SK-N-SH treated with all-trans-retinoic acid at 6 μM for 48 hours (cell line): ENCODE measurements at regions not wholly inside any gene's neighbourhood (a gene's known extent, or its start where the extent isn't known, plus 50 kb on each side); places are given as distances from the start of the nearest gene placed in this dataset.
A peak's percentile ranks its signal among the peaks of the same experiment; 100 is the strongest.

Experiments used
- ATAC-seq: fragments of 200-7000 bp; cut with Tn5 transposase; 3 replicates; pipeline ENCODE4 v1.9.1; 2020; ENCODE audit warnings: mild to moderate bottlenecking, moderate library complexity
- ARNTL ChIP-seq: fragments of 450-650 bp; formaldehyde crosslinking; IDR thresholded peaks from 2 replicates; pipeline ENCODE4 v1.5.0; 2020; ENCODE audit warnings: low read depth, mild to moderate bottlenecking, moderate library complexity, borderline replicate concordance
- BACH2 ChIP-seq: fragments of 250-450 bp; sonication (Bioruptor Pico); IDR thresholded peaks from 2 replicates; pipeline ENCODE4 v1.9.0; 2021; ENCODE audit warnings: mild to moderate bottlenecking, borderline replicate concordance
- CSDC2 ChIP-seq: fragments of 250-450 bp; sonication (Bioruptor Pico); IDR thresholded peaks from 2 replicates; pipeline ENCODE4 v1.5.0; 2020; ENCODE audit warnings: mild to moderate bottlenecking, moderate library complexity
- CSRNP3 ChIP-seq: fragments of 250-450 bp; sonication (Bioruptor Pico); IDR thresholded peaks from 2 replicates; pipeline ENCODE4 v1.5.1; 2021; ENCODE audit warnings: mild to moderate bottlenecking, moderate library complexity
- ESRRG ChIP-seq: fragments of 250-450 bp; sonication (Bioruptor Pico); IDR thresholded peaks from 2 replicates; pipeline ENCODE4 v1.6.1; 2021; ENCODE audit warnings: mild to moderate bottlenecking
- GLIS3 ChIP-seq: fragments of 250-450 bp; sonication (Bioruptor Pico); IDR thresholded peaks from 2 replicates; pipeline ENCODE4 v1.5.0; 2020; ENCODE audit warnings: mild to moderate bottlenecking, moderate library complexity
- OSR1 ChIP-seq: fragments of 250-450 bp; sonication (Bioruptor Pico); IDR thresholded peaks from 2 replicates; pipeline ENCODE4 v1.8.0; 2022; ENCODE audit warnings: moderate library complexity, mild to moderate bottlenecking, inconsistent platforms
- PATZ1 ChIP-seq: fragments of 250-450 bp; sonication (Bioruptor Pico); IDR thresholded peaks from 2 replicates; pipeline ENCODE4 v1.8.0; 2020; ENCODE audit warnings: mild to moderate bottlenecking, moderate library complexity, borderline replicate concordance
- POU6F1 ChIP-seq: fragments of 250-450 bp; sonication (Bioruptor Pico); IDR thresholded peaks from 2 replicates; pipeline ENCODE4 v1.8.0; 2021; ENCODE audit warnings: low read depth, mild to moderate bottlenecking, moderate library complexity, borderline replicate concordance
- PPARA ChIP-seq: fragments of 250-450 bp; sonication (Bioruptor Pico); IDR thresholded peaks from 2 replicates; pipeline ENCODE4 v1.5.0; 2020; ENCODE audit warnings: mild to moderate bottlenecking, borderline replicate concordance
- RARB ChIP-seq: fragments of 250-450 bp; sonication (Bioruptor Pico); IDR thresholded peaks from 2 replicates; pipeline ENCODE4 v1.8.0; 2021; ENCODE audit warnings: mild to moderate bottlenecking, moderate library complexity
- SNAI2 ChIP-seq: fragments of 250-450 bp; sonication (Bioruptor Pico); IDR thresholded peaks from 2 replicates; pipeline ENCODE4 v1.5.0; 2020; ENCODE audit warnings: mild to moderate bottlenecking, moderate library complexity
- TCF4 ChIP-seq: fragments of 250-450 bp; sonication (Bioruptor Pico); IDR thresholded peaks from 2 replicates; pipeline ENCODE4 v1.8.0; 2021; ENCODE audit warnings: mild to moderate bottlenecking, moderate library complexity, borderline replicate concordance
- TOX ChIP-seq: fragments of 250-450 bp; sonication (Bioruptor Pico); IDR thresholded peaks from 2 replicates; pipeline ENCODE4 v1.8.0; 2021; ENCODE audit warnings: mild to moderate bottlenecking, moderate library complexity, borderline replicate concordance
- ZC3H10 ChIP-seq: fragments of 250-450 bp; sonication (Bioruptor Pico); IDR thresholded peaks from 2 replicates; pipeline ENCODE4 v1.5.1; 2021; ENCODE audit warnings: mild to moderate bottlenecking, moderate library complexity
- ZFP3 ChIP-seq: fragments of 250-450 bp; sonication (Bioruptor Pico); IDR thresholded peaks from 2 replicates; pipeline ENCODE4 v1.5.0; 2020; ENCODE audit warnings: mild to moderate bottlenecking, moderate library complexity
- ZFP30 ChIP-seq: fragments of 450-650 bp; formaldehyde crosslinking; IDR thresholded peaks from 2 replicates; pipeline ENCODE4 v1.5.0; 2022; ENCODE audit warnings: mild to moderate bottlenecking, moderate library complexity
- ZNF565 ChIP-seq: fragments of 450-650 bp; formaldehyde crosslinking; conservative IDR thresholded peaks from 2 replicates; pipeline ENCODE4 v1.5.0; 2020; ENCODE audit warnings: low read depth, mild to moderate bottlenecking, moderate library complexity
- ZNF70 ChIP-seq: fragments of 450-650 bp; formaldehyde crosslinking; IDR thresholded peaks from 2 replicates; pipeline ENCODE4 v1.5.0; 2020; ENCODE audit warnings: mild to moderate bottlenecking, moderate library complexity
- ZNF8 ChIP-seq: fragments of 450-650 bp; formaldehyde crosslinking; IDR thresholded peaks from 2 replicates; pipeline ENCODE4 v1.5.0; 2020; ENCODE audit warnings: mild to moderate bottlenecking, moderate library complexity
- TF ChIP-seq, protein P1 (sequence below): fragments of 250-450 bp; sonication (Bioruptor Pico); IDR thresholded peaks from 2 replicates; pipeline ENCODE4 v1.5.0; 2020; ENCODE audit warnings: mild to moderate bottlenecking, moderate library complexity

- TF ChIP-seq RARB (CRISPR knock-in tag) (no peak), SNAI2 (no peak), PPARA (CRISPR knock-in tag) (no peak), GLIS3 (no peak), OSR1 (CRISPR knock-in tag) (no peak), CSRNP3 (CRISPR knock-in tag) (no peak), BACH2 (no peak), CSDC2 (CRISPR knock-in tag) (no peak), ARNTL (CRISPR knock-in tag) (no peak), ZNF565 (CRISPR knock-in tag) (no peak), ZC3H10 (no peak), TCF4 (CRISPR knock-in tag) (no peak), ESRRG (CRISPR knock-in tag) (no peak), TOX (CRISPR knock-in tag) (no peak), ZNF8 (CRISPR knock-in tag) (no peak)
- TF ChIP-seq, protein P1, sequence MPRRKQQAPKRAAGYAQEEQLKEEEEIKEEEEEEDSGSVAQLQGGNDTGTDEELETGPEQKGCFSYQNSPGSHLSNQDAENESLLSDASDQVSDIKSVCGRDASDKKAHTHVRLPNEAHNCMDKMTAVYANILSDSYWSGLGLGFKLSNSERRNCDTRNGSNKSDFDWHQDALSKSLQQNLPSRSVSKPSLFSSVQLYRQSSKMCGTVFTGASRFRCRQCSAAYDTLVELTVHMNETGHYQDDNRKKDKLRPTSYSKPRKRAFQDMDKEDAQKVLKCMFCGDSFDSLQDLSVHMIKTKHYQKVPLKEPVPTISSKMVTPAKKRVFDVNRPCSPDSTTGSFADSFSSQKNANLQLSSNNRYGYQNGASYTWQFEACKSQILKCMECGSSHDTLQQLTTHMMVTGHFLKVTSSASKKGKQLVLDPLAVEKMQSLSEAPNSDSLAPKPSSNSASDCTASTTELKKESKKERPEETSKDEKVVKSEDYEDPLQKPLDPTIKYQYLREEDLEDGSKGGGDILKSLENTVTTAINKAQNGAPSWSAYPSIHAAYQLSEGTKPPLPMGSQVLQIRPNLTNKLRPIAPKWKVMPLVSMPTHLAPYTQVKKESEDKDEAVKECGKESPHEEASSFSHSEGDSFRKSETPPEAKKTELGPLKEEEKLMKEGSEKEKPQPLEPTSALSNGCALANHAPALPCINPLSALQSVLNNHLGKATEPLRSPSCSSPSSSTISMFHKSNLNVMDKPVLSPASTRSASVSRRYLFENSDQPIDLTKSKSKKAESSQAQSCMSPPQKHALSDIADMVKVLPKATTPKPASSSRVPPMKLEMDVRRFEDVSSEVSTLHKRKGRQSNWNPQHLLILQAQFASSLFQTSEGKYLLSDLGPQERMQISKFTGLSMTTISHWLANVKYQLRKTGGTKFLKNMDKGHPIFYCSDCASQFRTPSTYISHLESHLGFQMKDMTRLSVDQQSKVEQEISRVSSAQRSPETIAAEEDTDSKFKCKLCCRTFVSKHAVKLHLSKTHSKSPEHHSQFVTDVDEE (CRISPR knock-in tag) = no peak
- TF ChIP-seq, all 23 proteins: peak for 0
- ATAC-seq = no peak
Measured at GRCh38 chr21:30097791-30098190, 68.8 kb downstream of the CLDN17 start.

GRCh38 chr21:30083225-30083945 is 83.2 kb downstream of the CLDN17 start:
- no peak for TF ChIP-seq CSDC2 (CRISPR knock-in tag)
- no peak for TF ChIP-seq PATZ1 (CRISPR knock-in tag)
- no peak for TF ChIP-seq ZNF565 (CRISPR knock-in tag)
- TF ChIP-seq RARB (CRISPR knock-in tag) = no peak
- TF ChIP-seq OSR1 (CRISPR knock-in tag) = no peak
- TF ChIP-seq ZFP30 = no peak
- no peak for TF ChIP-seq ZNF70
- no peak for TF ChIP-seq ZFP3 (CRISPR knock-in tag)
- ATAC-seq = no peak

- TF ChIP-seq ZFP3 (CRISPR knock-in tag) = no peak
- TF ChIP-seq ZFP30 = no peak
- no peak for TF ChIP-seq ZNF8 (CRISPR knock-in tag)
- TF ChIP-seq ZNF70 = no peak
- ATAC-seq = no peak
Measured at GRCh38 chr21:30081506-30081905, 85.1 kb downstream of the CLDN17 start.

DNA sequence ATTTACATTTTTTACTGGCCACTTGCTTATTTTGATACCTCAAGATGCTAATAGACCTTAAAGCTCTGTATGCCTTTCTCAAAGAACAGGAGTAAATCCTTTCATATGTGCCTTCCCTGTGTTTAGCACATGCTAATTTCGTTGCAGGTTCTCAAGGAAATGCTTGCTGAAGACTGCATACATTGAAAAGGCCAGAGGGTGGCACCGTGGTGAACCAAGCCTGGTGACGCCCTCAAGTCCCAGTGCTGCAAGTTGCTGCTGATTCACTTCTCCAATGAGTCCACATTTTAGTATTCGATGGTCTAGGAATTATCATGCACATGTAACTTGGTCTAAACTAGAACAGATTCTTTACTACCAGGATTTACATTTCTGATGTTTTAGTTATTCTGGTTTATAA is 94.1 kb downstream of the CLDN17 start:
- TF ChIP-seq PPARA (CRISPR knock-in tag) (no peak), POU6F1 (CRISPR knock-in tag) (no peak), ZC3H10 (no peak), BACH2 (no peak), OSR1 (CRISPR knock-in tag) (no peak)
- peak; percentile 68; the same call in 2 of the 3 replicates for ATAC-seq
